CD14-positive monocyte (primary cell): ENCODE measurements at regions not wholly inside any gene's neighbourhood (a gene's known extent, or its start where the extent isn't known, plus 50 kb on each side); places are given as distances from the start of the nearest gene placed in this dataset.

Experiments used
- DNase-seq, 3 donors: peaks; one replicate each; pipeline ENCODE4 v3.0.0-alpha.2; 2011 to 2022
- H2AFZ ChIP-seq: 2 replicates; pipeline ENCODE4 v1.6.0; 2012; ENCODE audit warnings: mild to moderate bottlenecking, low read depth, low read length, inconsistent platforms; ENCODE audit not compliant: insufficient read depth, poor library complexity, severe bottlenecking
- H3K27ac ChIP-seq, 2 donors: 1 replicate in 1 of 2; 2 replicates in 1 of 2; pipeline ENCODE4 v1.5.1; 2012 to 2013; ENCODE audit warnings: low read length in 2 of 2, control low read depth in 1 of 2, inconsistent platforms in 1 of 2, low read depth in 1 of 2, mild to moderate bottlenecking in 1 of 2
- H3K27me3 ChIP-seq, 2 donors: one replicate each; pipeline versions ENCODE4 v1.6.0 to v1.6.1; 2011 to 2013; ENCODE audit warnings: low read length in 2 of 2; ENCODE audit not compliant: control insufficient read depth in 2 of 2, insufficient read depth in 2 of 2
- H3K36me3 ChIP-seq, 2 donors: replicated peaks in 1 of 2; 1 replicate in 1 of 2; 2 replicates in 1 of 2; pipeline versions ENCODE4 v1.5.1 to v1.6.1; 2012 to 2013; ENCODE audit warnings: low read length in 2 of 2, control low read depth in 1 of 2, inconsistent platforms in 1 of 2, mild to moderate bottlenecking in 1 of 2; ENCODE audit not compliant: insufficient read depth in 2 of 2, control insufficient read depth in 1 of 2
- H3K4me1 ChIP-seq, 2 donors: 1 replicate in 1 of 2; 2 replicates in 1 of 2; pipeline versions ENCODE4 v1.5.1 to v1.6.1; 2012 to 2013; ENCODE audit warnings: low read length in 2 of 2, control low read depth in 1 of 2, inconsistent platforms in 1 of 2, mild to moderate bottlenecking in 1 of 2, moderate library complexity in 1 of 2; ENCODE audit not compliant: insufficient read depth in 2 of 2, control insufficient read depth in 1 of 2
- H3K4me2 ChIP-seq: replicated peaks from 2 replicates; pipeline ENCODE3; 2012; ENCODE audit warnings: low read length, moderate library complexity, mild to moderate bottlenecking; ENCODE audit not compliant: poor library complexity, severe bottlenecking; ENCODE audit errors: extremely low read depth
- H3K4me3 ChIP-seq, 3 experiments: fragments of 200-600 bp in 1 of 3; sonication (generic) in 1 of 3; replicated peaks in 1 of 3; 1 replicate in 2 of 3; 2 replicates in 1 of 3; pipeline ENCODE4 v1.5.1; 2011 to 2013; ENCODE audit warnings: low read length in 3 of 3, mild to moderate bottlenecking in 3 of 3, control low read depth in 2 of 3, low read depth in 2 of 3, inconsistent platforms in 1 of 3, moderate library complexity in 1 of 3
- H3K79me2 ChIP-seq: 2 replicates; pipeline ENCODE4 v1.6.0; 2012; ENCODE audit warnings: mild to moderate bottlenecking, control low read depth, inconsistent platforms, low read length, moderate library complexity; ENCODE audit not compliant: insufficient read depth
- H3K9ac ChIP-seq: 2 replicates; pipeline ENCODE4 v1.6.0; 2017; ENCODE audit warnings: low read length, mild to moderate bottlenecking; ENCODE audit not compliant: insufficient read depth, poor library complexity, severe bottlenecking
- H3K9me3 ChIP-seq, 2 donors: replicated peaks in 1 of 2; 1 replicate in 1 of 2; 2 replicates in 1 of 2; pipeline versions ENCODE4 v1.5.1 to v1.6.1; 2012 to 2013; ENCODE audit warnings: low read length in 2 of 2, control low read depth in 1 of 2; ENCODE audit not compliant: control insufficient read depth in 1 of 2, insufficient read depth in 1 of 2
- H4K20me1 ChIP-seq: 2 replicates; pipeline ENCODE4 v1.6.0; 2012; ENCODE audit warnings: mild to moderate bottlenecking, low read length, control low read depth, moderate library complexity; ENCODE audit not compliant: insufficient read depth
- H3K27ac Mint-ChIP-seq, 7 donors: one replicate each; pipeline ENCODE4 v1.8.0; 2020; ENCODE audit warnings: mild to moderate bottlenecking in 7 of 7, mixed read lengths in 7 of 7, moderate library complexity in 6 of 7, inconsistent platforms in 2 of 7
- H3K27me3 Mint-ChIP-seq, 3 donors: one replicate each; pipeline ENCODE4 v1.8.0; 2021 to 2022; ENCODE audit warnings: low read depth in 3 of 3, mild to moderate bottlenecking in 3 of 3, mixed read lengths in 3 of 3, moderate library complexity in 3 of 3, inconsistent platforms in 1 of 3
- H3K36me3 Mint-ChIP-seq, 2 donors: one replicate each; pipeline ENCODE4 v1.8.0; 2020; ENCODE audit warnings: mixed read lengths in 2 of 2, inconsistent platforms in 1 of 2, mild to moderate bottlenecking in 1 of 2
- H3K4me1 Mint-ChIP-seq: one replicate; pipeline ENCODE4 v1.8.0; 2020; ENCODE audit warnings: mild to moderate bottlenecking, mixed read lengths
- H3K4me3 Mint-ChIP-seq, 2 donors: one replicate each; pipeline ENCODE4 v1.8.0; 2020; ENCODE audit warnings: mild to moderate bottlenecking in 2 of 2, mixed read lengths in 2 of 2, moderate library complexity in 1 of 2
- H3K9me3 Mint-ChIP-seq, 7 donors: one replicate each; pipeline ENCODE4 v1.8.0; 2020 to 2022; ENCODE audit warnings: mixed read lengths in 7 of 7, mild to moderate bottlenecking in 6 of 7, moderate library complexity in 6 of 7, inconsistent platforms in 2 of 7
- CTCF ChIP-seq: fragments of 200-600 bp; IDR thresholded peaks from one replicate; pipeline ENCODE4 v1.8.0; 2022; ENCODE audit warnings: antibody characterized with exemption, mild to moderate bottlenecking
- WGBS: methylation state at CpG from one replicate; pipeline ENCODE4 v1.1.5; 2013; ENCODE audit warnings: missing lambda C conversion rate; ENCODE audit not compliant: insufficient coverage; 5-methylcytosine and 5-hydroxymethylcytosine counted together
- intact Hi-C, 2 donors: fragments of 100-400 bp; cut with micrococcal nuclease; formaldehyde crosslinking; loops; one replicate each; pipeline versions ENCODE4 v1.15.0 to v1.15.1; 2023

- Mint-ChIP-seq H3K9me3 (peaks cover 0 to 1% (median 0%) of the 10 kb centered on the region in 7 donors), H3K27ac (no peak overlapping the region), H3K27me3 (no peaks in the 10 kb centered on the region), H3K4me3 (no peak overlapping the region), H3K36me3 (no peaks in the 10 kb centered on the region), H3K4me1 (no peaks in the 10 kb centered on the region)
- H3K4me3 ChIP-seq = no peak overlapping the region
- H3K27me3 ChIP-seq = no peaks in the 10 kb centered on the region
- H3K4me2 ChIP-seq = no peak overlapping the region
- no peaks in the 10 kb centered on the region for H3K36me3 ChIP-seq
- H3K27ac ChIP-seq = no peak overlapping the region
- H3K79me2 ChIP-seq = no peaks in the 10 kb centered on the region
- intact Hi-C loops = no loop called here
- no peaks in the 10 kb centered on the region for H4K20me1 ChIP-seq
- TF ChIP-seq CTCF = no peak
- no peak overlapping the region for H2AFZ ChIP-seq
- no peak overlapping the region for H3K9ac ChIP-seq
- WGBS = 80% methylated on average over 1 of the region's 2 CpGs
- DNase-seq = no peak
- no peaks in the 10 kb centered on the region for H3K9me3 ChIP-seq
- no peaks in the 10 kb centered on the region for H3K4me1 ChIP-seq
These were observed 1949.7 kb upstream of the PRR20A start for GRCh38 chr13:55190996-55191395.

GRCh38 chr13:55199134-55199533, 1941.6 kb upstream of the PRR20A start:
- no peak overlapping the region for H3K4me2 ChIP-seq
- Mint-ChIP-seq H3K27ac (no peak overlapping the region), H3K4me3 (no peak overlapping the region), H3K9me3 (peaks cover 0 to 18% (median 4%) of the 10 kb centered on the region in 7 donors), H3K36me3 (no peaks in the 10 kb centered on the region), H3K27me3 (no peaks in the 10 kb centered on the region), H3K4me1 (no peaks in the 10 kb centered on the region)
- no peaks in the 10 kb centered on the region for H3K4me1 ChIP-seq
- no peaks in the 10 kb centered on the region for H3K79me2 ChIP-seq
- no peaks in the 10 kb centered on the region for H3K27me3 ChIP-seq
- H3K9ac ChIP-seq = no peak overlapping the region
- H3K27ac ChIP-seq = no peak overlapping the region
- no peak for DNase-seq
- intact Hi-C loops = no loop called here
- TF ChIP-seq CTCF = no peak
- H4K20me1 ChIP-seq = no peaks in the 10 kb centered on the region
- no peak overlapping the region for H3K4me3 ChIP-seq
- peaks cover 10 to 13% of the 10 kb centered on the region in 2 donors for H3K9me3 ChIP-seq
- no peaks in the 10 kb centered on the region for H3K36me3 ChIP-seq
- no peak overlapping the region for H2AFZ ChIP-seq
